HG03280 (cell line): ENCODE measurements at regions not wholly inside any gene's neighbourhood (a gene's known extent, or its start where the extent isn't known, plus 50 kb on each side); places are given as distances from the start of the nearest gene placed in this dataset.
"Not testable (repeated sequence)": the region's sequence is repeated elsewhere in the genome, so short reads cannot be mapped to it uniquely, and the experiment has no call there.

Experiments used
- ATAC-seq: cut with Tn5 transposase; IDR thresholded peaks from one replicate; pipeline ENCODE4 v1.9.1; 2021; ENCODE audit warnings: mild to moderate bottlenecking, moderate library complexity; ENCODE audit not compliant: unreplicated experiment

- no peak for ATAC-seq
Observed at GRCh38 chr1:96116731-96117130, 604.9 kb upstream of the PTBP2 start.

- no peak for ATAC-seq
Observed at GRCh38 chr1:96130432-96130831, 591.2 kb upstream of the PTBP2 start.

GRCh38 chr1:96144636-96145035, 576.9 kb upstream of the PTBP2 start:
- no peak for ATAC-seq

- no peak for ATAC-seq
Observed at GRCh38 chr1:96145492-96145891, 576.1 kb upstream of the PTBP2 start.

- not testable (repeated sequence) for ATAC-seq
Observed at GRCh38 chr1:96152957-96153356, 568.6 kb upstream of the PTBP2 start.

- ATAC-seq: no peak
Observed at GRCh38 chr1:96157101-96157500, 564.5 kb upstream of the PTBP2 start.

- ATAC-seq: no peak
Observed at GRCh38 chr1:96159379-96159778, 562.2 kb upstream of the PTBP2 start.

GRCh38 chr1:96164053-96164452, 557.5 kb upstream of the PTBP2 start:
- ATAC-seq: no peak

GRCh38 chr1:96178053-96178452, 543.5 kb upstream of the PTBP2 start:
- no peak for ATAC-seq

GRCh38 chr1:96183485-96183884, 538.1 kb upstream of the PTBP2 start:
- no peak for ATAC-seq

GRCh38 chr1:96183928-96184327, 537.7 kb upstream of the PTBP2 start:
- ATAC-seq: no peak

- no peak for ATAC-seq
Observed at GRCh38 chr1:96185181-96185580, 536.4 kb upstream of the PTBP2 start.

GRCh38 chr1:96187020-96187419, 534.6 kb upstream of the PTBP2 start:
- ATAC-seq: no peak

GRCh38 chr1:96191165-96191564, 530.4 kb upstream of the PTBP2 start:
- ATAC-seq: no peak

- no peak for ATAC-seq
Observed at GRCh38 chr1:96206451-96206850, 515.1 kb upstream of the PTBP2 start.

GRCh38 chr1:96207936-96208335, 513.6 kb upstream of the PTBP2 start:
- no peak for ATAC-seq

GRCh38 chr1:96208428-96208827, 513.2 kb upstream of the PTBP2 start:
- ATAC-seq: no peak

GRCh38 chr1:96210054-96210453, 511.5 kb upstream of the PTBP2 start:
- ATAC-seq: no peak

- no peak for ATAC-seq
Observed at GRCh38 chr1:96211202-96211601, 510.4 kb upstream of the PTBP2 start.

GRCh38 chr1:96214982-96215381, 506.6 kb upstream of the PTBP2 start:
- ATAC-seq: no peak

GRCh38 chr1:96220651-96221050, 500.9 kb upstream of the PTBP2 start:
- ATAC-seq: no peak

- ATAC-seq: no peak
Observed at GRCh38 chr1:96222701-96223100, 498.9 kb upstream of the PTBP2 start.

GRCh38 chr1:96224229-96224628, 497.4 kb upstream of the PTBP2 start:
- not testable (repeated sequence) for ATAC-seq

GRCh38 chr1:96233422-96233821, 488.2 kb upstream of the PTBP2 start:
- no peak for ATAC-seq
